ENCODE measurements at regions not wholly inside any gene's neighbourhood (a gene's known extent, or its start where the extent isn't known, plus 50 kb on each side); places are given as distances from the start of the nearest gene placed in this dataset.

- TF ChIP-seq POLR2AphosphoS5 (IDR thresholded peaks at IDR 0.05) (no peak), POLR2A (IDR thresholded peaks at IDR 0.05) (no peak)
Measured at GRCh38 chr11:69945157-69945556, 125.9 kb upstream of the FGF3 start.

All from sigmoid colon (tissue), 4 donors.